ENCODE measurements at regions not wholly inside any gene's neighbourhood (a gene's known extent, or its start where the extent isn't known, plus 50 kb on each side); places are given as distances from the start of the nearest gene placed in this dataset.

DNA sequence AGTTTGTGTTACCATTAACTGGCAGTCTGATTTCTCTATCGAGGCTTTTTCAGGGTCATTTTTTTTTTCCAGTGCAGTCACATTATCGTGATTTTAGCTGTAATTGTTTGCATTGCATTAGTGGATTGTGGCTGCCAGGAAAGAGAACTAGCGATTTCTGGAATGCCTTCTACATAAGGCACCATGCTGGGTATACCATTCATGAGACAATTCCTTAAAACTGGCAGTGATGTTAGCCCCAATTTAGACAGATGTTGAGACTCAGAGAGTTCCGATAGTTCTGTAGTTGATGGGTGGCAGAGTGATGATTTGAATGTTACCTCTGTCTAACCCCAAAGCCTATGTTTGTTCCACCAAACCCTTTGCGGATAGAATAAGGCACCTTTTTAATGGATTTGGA lies 175.4 kb upstream of the TENM3 start:
- no peak overlapping the region for H3K9ac ChIP-seq (ENCODE audit: low read length in 3 of 3)
- no peaks in the 10 kb centered on the region for H3K27me3 ChIP-seq (ENCODE audit: control insufficient read depth, insufficient read depth, low read length)
- no peak overlapping the region for H3K4me3 ChIP-seq (ENCODE audit: low read length in 3 of 3)
- DNase-seq, result no peak
- TF ChIP-seq, protein P1, sequence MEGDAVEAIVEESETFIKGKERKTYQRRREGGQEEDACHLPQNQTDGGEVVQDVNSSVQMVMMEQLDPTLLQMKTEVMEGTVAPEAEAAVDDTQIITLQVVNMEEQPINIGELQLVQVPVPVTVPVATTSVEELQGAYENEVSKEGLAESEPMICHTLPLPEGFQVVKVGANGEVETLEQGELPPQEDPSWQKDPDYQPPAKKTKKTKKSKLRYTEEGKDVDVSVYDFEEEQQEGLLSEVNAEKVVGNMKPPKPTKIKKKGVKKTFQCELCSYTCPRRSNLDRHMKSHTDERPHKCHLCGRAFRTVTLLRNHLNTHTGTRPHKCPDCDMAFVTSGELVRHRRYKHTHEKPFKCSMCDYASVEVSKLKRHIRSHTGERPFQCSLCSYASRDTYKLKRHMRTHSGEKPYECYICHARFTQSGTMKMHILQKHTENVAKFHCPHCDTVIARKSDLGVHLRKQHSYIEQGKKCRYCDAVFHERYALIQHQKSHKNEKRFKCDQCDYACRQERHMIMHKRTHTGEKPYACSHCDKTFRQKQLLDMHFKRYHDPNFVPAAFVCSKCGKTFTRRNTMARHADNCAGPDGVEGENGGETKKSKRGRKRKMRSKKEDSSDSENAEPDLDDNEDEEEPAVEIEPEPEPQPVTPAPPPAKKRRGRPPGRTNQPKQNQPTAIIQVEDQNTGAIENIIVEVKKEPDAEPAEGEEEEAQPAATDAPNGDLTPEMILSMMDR (IDR thresholded peaks at IDR 0.05; ENCODE audit: borderline replicate concordance, extremely low read depth, insufficient read depth), result no peak
- H3K27ac ChIP-seq (ENCODE audit: low read depth in 2 of 2, low read length in 2 of 2), result no peak overlapping the region
- H3K9me3 ChIP-seq (ENCODE audit: control insufficient read depth in 2 of 3, insufficient read depth in 1 of 3, low read length in 3 of 3), result no peaks in the 10 kb centered on the region
- no peak for FAIRE-seq
- intact Hi-C loops (cut with DNase I), result no loop called here
- no peaks in the 10 kb centered on the region for H3K36me3 ChIP-seq (ENCODE audit: control insufficient read depth in 2 of 3, insufficient read depth in 3 of 3, low read length in 3 of 3)
- H3K4me1 ChIP-seq (ENCODE audit: control insufficient read depth in 2 of 3, insufficient read depth in 2 of 3, low read depth in 1 of 3, low read length in 3 of 3), result no peaks in the 10 kb centered on the region

DNA sequence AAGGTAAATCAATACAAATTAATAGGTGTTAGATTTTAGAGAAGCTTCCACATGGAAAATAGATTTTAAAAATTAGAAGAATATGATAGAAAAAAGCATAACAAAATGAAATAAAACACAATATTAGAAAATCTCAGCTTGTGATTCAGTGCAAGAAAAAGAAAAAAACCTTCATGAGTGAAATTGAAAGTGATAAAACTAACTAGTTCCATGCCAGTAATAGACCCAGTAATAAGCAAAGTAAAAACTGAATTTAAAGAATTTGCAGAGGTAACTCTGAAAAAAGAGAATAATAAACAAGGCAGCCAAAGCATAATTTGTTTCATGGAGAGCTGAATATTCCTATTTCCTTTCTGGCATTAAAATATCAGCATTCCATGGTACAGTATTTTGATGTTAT lies 174.3 kb upstream of the TENM3 start:
- DNase-seq (no peak), FAIRE-seq (no peak)
- Histone ChIP-seq H3K27ac (ENCODE audit: low read depth in 2 of 2, low read length in 2 of 2) (no peak overlapping the region), H3K27me3 (ENCODE audit: control insufficient read depth, insufficient read depth, low read length) (no peaks in the 10 kb centered on the region), H3K9ac (ENCODE audit: low read length in 3 of 3) (no peak overlapping the region), H3K9me3 (ENCODE audit: control insufficient read depth in 2 of 3, insufficient read depth in 1 of 3, low read length in 3 of 3) (no peaks in the 10 kb centered on the region), H3K4me1 (ENCODE audit: control insufficient read depth in 2 of 3, insufficient read depth in 2 of 3, low read depth in 1 of 3, low read length in 3 of 3) (no peaks in the 10 kb centered on the region), H3K36me3 (ENCODE audit: control insufficient read depth in 2 of 3, insufficient read depth in 3 of 3, low read length in 3 of 3) (no peaks in the 10 kb centered on the region), H3K4me3 (ENCODE audit: low read length in 3 of 3) (no peak overlapping the region)
- TF ChIP-seq, protein P1 (IDR thresholded peaks at IDR 0.05; ENCODE audit: borderline replicate concordance, extremely low read depth, insufficient read depth), result no peak
- intact Hi-C loops (cut with DNase I), result no loop called here

DNA sequence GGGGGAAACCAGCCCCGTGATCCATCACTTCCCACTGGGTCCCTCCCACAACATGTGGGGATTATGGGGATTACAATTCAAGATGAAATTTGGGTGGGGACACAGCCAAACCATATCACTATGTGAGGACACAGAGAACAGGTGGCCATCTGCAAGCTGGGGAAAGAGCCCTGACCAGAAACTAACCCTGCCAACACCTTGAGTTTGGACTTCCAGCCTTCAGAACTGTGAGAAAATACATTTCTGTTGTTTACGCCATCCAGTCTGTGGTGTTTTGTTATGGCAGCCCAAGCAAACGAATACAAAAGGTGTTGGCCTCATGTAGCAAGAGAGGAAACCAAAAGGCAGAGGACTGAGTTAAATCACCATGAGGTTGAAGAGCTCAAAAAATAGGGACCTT lies 169.9 kb upstream of the TENM3 start:
- intact Hi-C loops (cut with DNase I), result no loop called here
- FAIRE-seq, result no peak
- no peak overlapping the region for H3K27ac ChIP-seq (ENCODE audit: low read depth in 2 of 2, low read length in 2 of 2)
- TF ChIP-seq, protein P1 (IDR thresholded peaks at IDR 0.05; ENCODE audit: borderline replicate concordance, extremely low read depth, insufficient read depth), result no peak
- no peak overlapping the region for H3K4me3 ChIP-seq (ENCODE audit: low read length in 3 of 3)
- no peak overlapping the region for H3K9ac ChIP-seq (ENCODE audit: low read length in 3 of 3)
- H3K27me3 ChIP-seq (ENCODE audit: control insufficient read depth, insufficient read depth, low read length), result no peaks in the 10 kb centered on the region
- H3K9me3 ChIP-seq (ENCODE audit: control insufficient read depth in 2 of 3, insufficient read depth in 1 of 3, low read length in 3 of 3), result no peaks in the 10 kb centered on the region
- H3K36me3 ChIP-seq (ENCODE audit: control insufficient read depth in 2 of 3, insufficient read depth in 3 of 3, low read length in 3 of 3), result no peaks in the 10 kb centered on the region
- no peaks in the 10 kb centered on the region for H3K4me1 ChIP-seq (ENCODE audit: control insufficient read depth in 2 of 3, insufficient read depth in 2 of 3, low read depth in 1 of 3, low read length in 3 of 3)
- DNase-seq, result no peak

DNA sequence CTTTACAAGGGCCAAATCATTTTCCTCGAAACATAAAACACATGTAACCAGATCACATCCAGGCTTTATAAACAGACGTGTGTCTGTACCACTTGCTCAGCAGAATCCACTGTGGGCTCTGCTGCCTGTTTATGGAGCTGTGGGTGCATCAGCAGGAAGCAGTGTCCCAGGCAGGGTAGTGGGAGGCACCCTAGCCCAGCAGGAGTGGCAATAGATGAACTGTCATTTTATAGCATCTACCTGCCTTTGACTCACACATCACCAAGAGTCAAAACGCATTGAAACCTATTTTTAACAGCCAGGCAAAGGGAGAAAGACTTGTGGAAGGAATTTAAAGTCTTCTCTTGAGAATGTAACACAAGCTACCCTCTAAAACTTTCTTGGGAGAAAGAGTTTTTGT lies 169.1 kb upstream of the TENM3 start:
- no peaks in the 10 kb centered on the region for H3K36me3 ChIP-seq (ENCODE audit: control insufficient read depth in 2 of 3, insufficient read depth in 3 of 3, low read length in 3 of 3)
- no peaks in the 10 kb centered on the region for H3K4me1 ChIP-seq (ENCODE audit: control insufficient read depth in 2 of 3, insufficient read depth in 2 of 3, low read depth in 1 of 3, low read length in 3 of 3)
- no peak overlapping the region for H3K4me3 ChIP-seq (ENCODE audit: low read length in 3 of 3)
- no peak overlapping the region for H3K9ac ChIP-seq (ENCODE audit: low read length in 3 of 3)
- no peaks in the 10 kb centered on the region for H3K27me3 ChIP-seq (ENCODE audit: control insufficient read depth, insufficient read depth, low read length)
- TF ChIP-seq, protein P1 (IDR thresholded peaks at IDR 0.05; ENCODE audit: borderline replicate concordance, extremely low read depth, insufficient read depth), result no peak
- no peak for DNase-seq
- H3K9me3 ChIP-seq (ENCODE audit: control insufficient read depth in 2 of 3, insufficient read depth in 1 of 3, low read length in 3 of 3), result no peaks in the 10 kb centered on the region
- FAIRE-seq, result no peak
- no peak overlapping the region for H3K27ac ChIP-seq (ENCODE audit: low read depth in 2 of 2, low read length in 2 of 2)
- intact Hi-C loops (cut with DNase I), result no loop called here

Data from kidney (tissue), 13 donors.